Skeletal muscle satellite cell (primary cell): ENCODE measurements at regions not wholly inside any gene's neighbourhood (a gene's known extent, or its start where the extent isn't known, plus 50 kb on each side); places are given as distances from the start of the nearest gene placed in this dataset.
"Not testable (repeated sequence)": the region's sequence is repeated elsewhere in the genome, so short reads cannot be mapped to it uniquely, and the experiment has no call there.

Source experiments
- H3K27me3 ChIP-seq: 2 replicates; pipeline ENCODE4 v1.7.0; 2013; ENCODE audit warnings: low read length; ENCODE audit not compliant: control insufficient read depth, insufficient read depth
- H3K36me3 ChIP-seq: 2 replicates; pipeline ENCODE4 v1.7.0; 2013; ENCODE audit warnings: mild to moderate bottlenecking, control low read depth, low read length; ENCODE audit not compliant: insufficient read depth
- H3K4me1 ChIP-seq: 2 replicates; pipeline ENCODE4 v1.7.0; 2013; ENCODE audit warnings: low read length; ENCODE audit not compliant: control insufficient read depth, insufficient read depth
- H3K4me2 ChIP-seq: 2 replicates; pipeline ENCODE4 v1.7.0; 2013; ENCODE audit warnings: mild to moderate bottlenecking, low read length
- H3K4me3 ChIP-seq: 2 replicates; pipeline ENCODE4 v1.7.0; 2013; ENCODE audit warnings: low read length
- H3K9ac ChIP-seq: 2 replicates; pipeline ENCODE4 v1.7.0; 2013; ENCODE audit warnings: mild to moderate bottlenecking, low read depth, low read length, moderate library complexity
- H3K9me3 ChIP-seq: replicated peaks from 2 replicates; pipeline ENCODE4 v1.7.0; 2013; ENCODE audit warnings: mild to moderate bottlenecking, control low read depth, low read length

- Histone ChIP-seq H3K9ac (no peak overlapping the region), H3K4me1 (no peaks in the 10 kb centered on the region), H3K4me2 (no peak overlapping the region), H3K9me3 (no peaks in the 10 kb centered on the region), H3K36me3 (no peaks in the 10 kb centered on the region), H3K4me3 (no peak overlapping the region), H3K27me3 (peaks cover 15% of the 10 kb centered on the region)
Measured at GRCh38 chr1:157202331-157202730, 64.1 kb upstream of the ETV3 start.

DNA sequence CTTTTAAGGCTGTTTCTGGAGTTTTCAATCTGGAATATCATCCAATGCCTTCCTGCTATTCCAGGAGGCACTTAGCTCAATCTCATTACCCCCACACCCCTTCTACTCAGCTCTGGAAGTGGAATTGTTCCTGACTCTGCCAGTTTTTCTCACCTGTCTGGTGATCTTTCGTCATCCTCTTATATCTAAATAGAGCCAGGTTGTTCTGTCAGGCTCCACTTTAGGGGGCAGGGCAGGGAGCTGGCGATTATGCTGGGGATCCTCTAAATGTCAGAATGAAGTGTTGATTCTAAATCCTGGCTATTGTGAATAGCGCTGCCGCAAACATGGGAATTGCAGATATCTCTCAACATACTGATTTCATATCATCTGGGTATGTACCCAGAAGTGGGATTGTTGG lies 63.6 kb upstream of the ETV3 start:
- H3K4me1 ChIP-seq, result no peaks in the 10 kb centered on the region
- H3K27me3 ChIP-seq, result peaks cover 15% of the 10 kb centered on the region
- H3K4me2 ChIP-seq, result no peak overlapping the region
- H3K4me3 ChIP-seq, result no peak overlapping the region
- H3K36me3 ChIP-seq, result no peaks in the 10 kb centered on the region
- no peaks in the 10 kb centered on the region for H3K9me3 ChIP-seq
- H3K9ac ChIP-seq, result no peak overlapping the region

GRCh38 chr1:157200451-157200850 lies 62.3 kb upstream of the ETV3 start:
- Histone ChIP-seq H3K27me3 (peaks cover 28% of the 10 kb centered on the region), H3K4me3 (no peak overlapping the region), H3K9me3 (no peaks in the 10 kb centered on the region), H3K9ac (no peak overlapping the region), H3K4me1 (no peaks in the 10 kb centered on the region), H3K36me3 (no peaks in the 10 kb centered on the region), H3K4me2 (no peak overlapping the region)

DNA sequence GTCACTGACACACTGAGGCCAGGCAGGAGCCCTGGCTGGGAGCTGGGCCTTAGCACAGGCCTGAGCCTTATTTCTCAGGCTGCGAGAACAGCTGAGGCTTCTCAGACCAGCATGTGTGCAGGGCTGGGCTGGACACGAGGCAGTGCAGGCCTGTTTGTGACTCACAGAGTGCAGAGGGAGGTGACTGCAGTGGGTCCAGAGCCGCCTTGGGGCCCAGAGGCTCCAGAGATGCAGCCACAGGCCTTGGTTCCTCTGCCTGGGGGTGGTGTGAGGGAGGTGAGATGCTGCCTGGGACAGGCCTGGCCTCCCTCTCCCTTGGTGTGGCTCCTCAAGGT lies 61.2 kb upstream of the ETV3 start:
- H3K36me3 ChIP-seq, result no peaks in the 10 kb centered on the region
- H3K9me3 ChIP-seq, result no peaks in the 10 kb centered on the region
- H3K4me1 ChIP-seq, result no peaks in the 10 kb centered on the region
- no peak overlapping the region for H3K4me3 ChIP-seq
- H3K4me2 ChIP-seq, result no peak overlapping the region
- peaks cover 35% of the 10 kb centered on the region for H3K27me3 ChIP-seq
- H3K9ac ChIP-seq, result no peak overlapping the region

- Histone ChIP-seq H3K4me3 (no peak overlapping the region), H3K9me3 (no peaks in the 10 kb centered on the region), H3K36me3 (no peaks in the 10 kb centered on the region), H3K4me2 (no peak overlapping the region), H3K9ac (no peak overlapping the region), H3K27me3 (peaks cover 39% of the 10 kb centered on the region), H3K4me1 (no peaks in the 10 kb centered on the region)
Measured at GRCh38 chr1:157198619-157199420, 60.6 kb upstream of the ETV3 start.

- Histone ChIP-seq H3K36me3 (no peaks in the 10 kb centered on the region), H3K27me3 (peaks cover 46% of the 10 kb centered on the region)
Measured at GRCh38 chr1:157197906-157198435, 59.8 kb upstream of the ETV3 start.

DNA sequence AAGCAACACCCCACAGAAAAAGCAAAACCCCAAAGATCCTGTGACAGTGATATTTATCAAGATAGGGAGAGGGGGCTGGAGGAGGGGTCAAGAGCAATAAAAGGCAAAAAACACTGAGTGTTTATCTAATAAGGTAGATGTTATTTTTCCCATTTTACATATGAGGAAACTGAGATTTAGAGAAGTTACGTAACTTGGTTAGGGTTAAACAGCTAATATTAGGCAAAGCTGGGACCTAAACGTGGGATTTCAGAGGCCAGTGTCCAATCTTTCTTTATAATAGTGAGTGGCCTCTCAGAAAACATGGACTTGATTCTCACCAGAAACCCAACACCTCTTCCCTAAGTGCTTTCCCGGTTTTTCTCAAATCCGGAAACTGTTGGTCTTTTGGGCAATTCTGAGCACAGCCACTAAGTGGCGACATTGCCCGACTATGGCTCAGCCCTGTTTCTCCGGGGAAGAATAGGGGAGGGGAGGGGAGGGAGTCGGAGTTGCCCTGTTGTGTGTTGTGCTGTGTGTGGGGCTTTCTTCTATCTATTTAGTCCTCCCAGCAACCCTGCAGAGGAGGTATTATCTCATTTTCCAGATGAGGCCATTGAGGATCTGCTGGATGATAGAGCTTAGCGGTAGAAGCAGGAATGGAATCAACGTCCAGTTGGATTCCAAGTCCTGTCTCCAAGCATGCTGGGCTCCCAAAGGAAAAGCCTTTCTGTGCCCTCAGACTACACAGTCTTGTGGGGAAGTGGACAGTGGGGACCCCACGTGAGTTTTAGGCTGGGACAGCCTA lies 58.7 kb upstream of the ETV3 start:
- H3K4me2 ChIP-seq, H3K4me3 ChIP-seq, H3K9ac ChIP-seq, H3K9me3 ChIP-seq, H3K36me3 ChIP-seq, H3K4me1 ChIP-seq: not testable (repeated sequence)
- H3K27me3 ChIP-seq, result peaks cover 55% of the 10 kb centered on the region

More at GRCh38 chr1:157197906-157198435, 59.8 kb upstream of the ETV3 start:
- Histone ChIP-seq H3K9ac (no peak overlapping the region), H3K4me2 (no peak overlapping the region), H3K9me3 (no peaks in the 10 kb centered on the region), H3K4me3 (no peak overlapping the region), H3K4me1 (no peaks in the 10 kb centered on the region)

DNA sequence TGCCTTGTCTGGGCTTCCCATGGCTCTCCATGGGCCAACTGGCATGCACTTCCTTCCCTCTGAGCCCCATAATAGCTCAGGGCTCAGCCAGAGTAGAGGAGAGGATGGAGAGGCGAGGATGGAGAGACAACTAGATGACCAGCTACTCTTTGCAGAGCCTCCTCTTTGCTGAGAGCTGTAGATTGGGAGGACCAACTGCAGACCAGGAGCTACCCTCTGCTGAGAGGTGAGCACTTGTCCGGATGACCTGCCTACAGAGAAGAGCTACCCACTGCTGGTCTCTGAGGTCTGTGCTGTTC lies 58.0 kb upstream of the ETV3 start:
- Histone ChIP-seq H3K4me3 (no peak overlapping the region), H3K27me3 (peaks cover 58% of the 10 kb centered on the region), H3K9ac (no peak overlapping the region), H3K4me2 (no peak overlapping the region), H3K4me1 (no peaks in the 10 kb centered on the region), H3K9me3 (no peaks in the 10 kb centered on the region), H3K36me3 (no peaks in the 10 kb centered on the region)

DNA sequence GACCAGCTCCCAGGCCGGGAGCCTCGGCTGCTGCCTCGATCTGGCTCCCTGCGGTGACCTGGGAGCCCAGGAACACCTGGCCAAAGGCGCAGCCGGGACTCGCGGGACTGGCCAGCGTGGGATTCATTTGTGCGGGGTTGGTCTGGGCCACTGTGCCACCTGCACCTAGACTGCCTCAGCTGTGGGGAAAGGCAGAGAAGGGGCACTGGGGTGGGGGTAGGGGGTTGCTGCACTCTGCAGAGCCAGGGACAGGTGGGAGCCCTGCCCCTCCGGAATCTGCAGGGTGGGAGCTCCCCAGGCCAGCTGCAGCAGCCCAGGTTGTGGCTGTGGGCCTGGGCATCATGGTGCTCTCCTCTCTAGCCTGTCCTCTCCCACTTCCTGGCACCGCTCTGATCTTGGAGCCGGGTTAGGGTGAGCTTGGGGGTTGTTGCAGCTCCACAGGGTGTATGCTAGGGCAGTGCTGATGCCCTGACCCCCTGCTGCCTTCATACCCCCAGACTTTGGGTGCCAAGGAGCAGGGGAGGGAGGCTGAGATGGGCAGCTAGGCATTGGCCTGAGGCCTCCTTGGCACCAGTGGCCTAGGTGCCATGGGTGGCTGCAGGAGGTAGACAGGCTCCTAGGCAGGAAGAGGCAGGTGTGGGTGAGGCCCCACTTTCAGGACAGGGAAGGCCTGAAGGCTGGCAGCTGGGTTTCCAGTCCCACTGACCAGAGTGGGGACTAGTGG lies 57.5 kb upstream of the ETV3 start:
- Histone ChIP-seq H3K27me3 (peaks cover 56% of the 10 kb centered on the region), H3K4me2 (no peak overlapping the region), H3K9ac (no peak overlapping the region), H3K36me3 (no peaks in the 10 kb centered on the region), H3K9me3 (no peaks in the 10 kb centered on the region), H3K4me3 (no peak overlapping the region), H3K4me1 (no peaks in the 10 kb centered on the region)

GRCh38 chr1:157194731-157195520 lies 56.7 kb upstream of the ETV3 start:
- no peaks in the 10 kb centered on the region for H3K9me3 ChIP-seq
- H3K4me3 ChIP-seq, result no peak overlapping the region
- no peak overlapping the region for H3K9ac ChIP-seq
- H3K27me3 ChIP-seq, result peaks cover 57% of the 10 kb centered on the region
- H3K4me2 ChIP-seq, result no peak overlapping the region
- H3K36me3 ChIP-seq, result no peaks in the 10 kb centered on the region
- H3K4me1 ChIP-seq, result no peaks in the 10 kb centered on the region
